Fibroblast of the aortic adventitia (primary cell): ENCODE measurements at regions not wholly inside any gene's neighbourhood (a gene's known extent, or its start where the extent isn't known, plus 50 kb on each side); places are given as distances from the start of the nearest gene placed in this dataset.

Source experiments
- DNase-seq: peaks from one replicate; pipeline ENCODE4 v3.0.0-alpha.2; 2010; ENCODE audit warnings: low read depth
- H3K4me3 ChIP-seq: 2 replicates; pipeline ENCODE4 v1.5.1; 2011; ENCODE audit warnings: low read depth, mild to moderate bottlenecking, control low read depth, low read length, moderate library complexity
- CTCF ChIP-seq: IDR thresholded peaks from 2 replicates; pipeline ENCODE4 v1.5.1; 2011; ENCODE audit warnings: mild to moderate bottlenecking, low read length, control low read depth, inconsistent platforms; ENCODE audit not compliant: insufficient read depth

GRCh38 chr2:220282236-220282635 is 654.8 kb downstream of the SLC4A3 start:
- no peak overlapping the region for H3K4me3 ChIP-seq
- DNase-seq = no peak
- no peak for TF ChIP-seq CTCF

- TF ChIP-seq CTCF = no peak
- no peak for DNase-seq
- H3K4me3 ChIP-seq = no peak overlapping the region
Measured at GRCh38 chr2:220293966-220294365, 666.5 kb downstream of the SLC4A3 start.

- H3K4me3 ChIP-seq = no peak overlapping the region
- no peak for TF ChIP-seq CTCF
- no peak for DNase-seq
Measured at GRCh38 chr2:220296174-220296573, 668.7 kb downstream of the SLC4A3 start.

DNA sequence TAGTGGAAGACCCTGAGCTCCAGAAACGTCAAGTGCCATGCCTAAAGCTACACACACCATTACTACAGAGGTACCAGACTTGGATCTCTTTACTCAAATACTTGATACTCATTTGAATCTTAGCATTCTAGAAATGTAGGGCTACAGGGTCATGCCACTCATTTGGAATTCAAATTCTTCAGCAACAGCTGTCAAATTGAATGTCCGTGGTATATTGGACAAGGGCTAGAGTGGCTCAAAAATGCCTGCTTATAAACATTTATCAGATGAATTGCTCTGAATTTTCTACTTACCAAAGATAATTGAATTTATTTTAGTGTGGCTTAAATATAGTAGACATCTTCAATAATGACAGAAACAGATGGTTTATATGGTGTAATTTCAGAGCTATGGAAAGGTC is 669.7 kb downstream of the SLC4A3 start:
- H3K4me3 ChIP-seq = no peak overlapping the region
- DNase-seq = no peak
- TF ChIP-seq CTCF = no peak

DNA sequence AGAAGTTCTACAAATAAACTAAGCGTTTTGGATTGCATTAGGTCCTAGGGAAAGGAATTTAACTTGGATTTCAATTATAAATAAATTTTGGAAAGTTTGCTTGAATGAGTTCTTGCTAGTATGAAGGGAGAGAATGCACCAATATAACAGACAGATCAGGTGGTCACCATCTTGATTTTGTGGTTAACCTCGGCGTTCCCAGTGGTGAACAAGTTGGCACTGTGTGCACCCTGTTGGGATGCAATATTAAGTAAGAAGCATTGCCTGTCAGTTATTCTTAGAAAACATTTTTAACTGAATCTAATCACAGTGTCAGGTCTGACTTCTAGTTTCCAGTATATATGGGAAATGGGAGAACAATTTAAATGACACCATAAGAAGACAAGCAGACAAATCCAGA is 673.4 kb downstream of the SLC4A3 start:
- peak; percentile 25 for DNase-seq
- H3K4me3 ChIP-seq = no peak overlapping the region
- TF ChIP-seq CTCF = no peak

- H3K4me3 ChIP-seq = no peak overlapping the region
- DNase-seq = no peak
- TF ChIP-seq CTCF = no peak
Measured at GRCh38 chr2:220302756-220303155, 675.3 kb downstream of the SLC4A3 start.

DNA sequence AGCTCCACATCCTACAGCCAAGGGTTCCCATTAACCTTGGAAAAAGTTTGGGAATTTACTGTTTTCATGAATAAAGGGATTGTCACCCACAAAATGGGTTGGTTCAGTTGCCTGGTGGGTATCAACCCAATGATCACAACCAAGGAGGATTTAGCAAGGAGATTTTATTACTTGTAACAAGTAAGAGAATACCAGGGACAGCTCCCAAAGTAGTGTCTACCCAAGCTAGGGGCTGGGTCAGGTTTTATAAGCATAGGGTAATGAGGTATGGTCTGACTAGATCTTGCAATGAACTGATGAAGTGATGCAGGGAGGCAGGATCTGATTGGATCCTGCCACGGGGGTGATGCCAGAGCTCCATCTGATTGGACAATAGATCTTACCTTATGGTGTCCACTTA is 681.8 kb downstream of the SLC4A3 start:
- no peak for DNase-seq
- no peak overlapping the region for H3K4me3 ChIP-seq
- no peak for TF ChIP-seq CTCF
